GM13976 (cell line): ENCODE measurements at regions not wholly inside any gene's neighbourhood (a gene's known extent, or its start where the extent isn't known, plus 50 kb on each side); places are given as distances from the start of the nearest gene placed in this dataset.

Experiments used
- DNase-seq: peaks from one replicate; pipeline ENCODE4 v3.0.0; 2012; ENCODE audit warnings: low spot score
- in situ Hi-C: fragments of 300-500 bp; cut with MboI; formaldehyde crosslinking; loops from one replicate; pipeline ENCODE4 v1.12.0; 2022; ENCODE audit warnings: low sequenced_read_pairs, mixed read lengths, inconsistent platforms; ENCODE audit not compliant: unreplicated experiment
- TF ChIP-seq, protein P1 (sequence below): IDR thresholded peaks from 2 replicates; pipeline ENCODE4 v1.5.1; 2012; ENCODE audit warnings: borderline replicate concordance, mild to moderate bottlenecking; ENCODE audit not compliant: insufficient read depth; ENCODE audit errors: extremely low read depth, missing control alignments, control extremely low read depth

DNA sequence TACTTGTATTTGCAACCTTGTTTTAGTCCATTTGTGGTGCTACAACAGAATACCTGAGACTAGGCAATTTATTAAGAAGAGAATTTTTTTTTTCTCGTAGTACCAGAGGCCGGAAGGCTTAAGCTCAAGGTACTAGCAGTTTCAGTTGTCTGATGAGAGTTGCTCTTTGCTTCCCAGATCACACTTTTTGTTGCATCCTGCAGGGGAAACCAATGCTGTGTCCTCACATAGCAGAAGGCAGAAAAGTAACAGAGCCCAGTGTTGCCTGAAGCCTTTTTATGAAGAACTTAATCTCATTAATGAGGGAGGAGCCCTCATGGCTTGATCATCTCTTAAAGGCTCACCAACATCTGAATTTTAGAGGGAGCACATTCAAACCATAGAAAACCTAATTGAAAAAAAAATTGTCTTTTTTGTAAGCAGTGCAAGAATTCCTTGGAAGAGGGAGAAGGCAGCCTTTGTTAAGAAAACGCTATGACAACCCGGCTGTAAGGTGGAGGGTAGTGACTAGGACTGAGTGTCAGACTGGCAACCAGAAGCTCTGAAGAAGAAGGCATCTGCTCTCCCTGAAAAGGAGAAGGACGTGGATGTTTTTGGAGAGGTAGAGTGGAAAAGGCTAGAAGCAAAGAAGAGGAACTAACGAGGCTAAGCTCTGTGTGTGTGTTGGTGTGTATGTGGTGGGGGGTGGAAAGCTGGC, 1245.3 kb downstream of the ROBO2 start:
- in situ Hi-C loops, result no loop called here
- TF ChIP-seq, protein P1, sequence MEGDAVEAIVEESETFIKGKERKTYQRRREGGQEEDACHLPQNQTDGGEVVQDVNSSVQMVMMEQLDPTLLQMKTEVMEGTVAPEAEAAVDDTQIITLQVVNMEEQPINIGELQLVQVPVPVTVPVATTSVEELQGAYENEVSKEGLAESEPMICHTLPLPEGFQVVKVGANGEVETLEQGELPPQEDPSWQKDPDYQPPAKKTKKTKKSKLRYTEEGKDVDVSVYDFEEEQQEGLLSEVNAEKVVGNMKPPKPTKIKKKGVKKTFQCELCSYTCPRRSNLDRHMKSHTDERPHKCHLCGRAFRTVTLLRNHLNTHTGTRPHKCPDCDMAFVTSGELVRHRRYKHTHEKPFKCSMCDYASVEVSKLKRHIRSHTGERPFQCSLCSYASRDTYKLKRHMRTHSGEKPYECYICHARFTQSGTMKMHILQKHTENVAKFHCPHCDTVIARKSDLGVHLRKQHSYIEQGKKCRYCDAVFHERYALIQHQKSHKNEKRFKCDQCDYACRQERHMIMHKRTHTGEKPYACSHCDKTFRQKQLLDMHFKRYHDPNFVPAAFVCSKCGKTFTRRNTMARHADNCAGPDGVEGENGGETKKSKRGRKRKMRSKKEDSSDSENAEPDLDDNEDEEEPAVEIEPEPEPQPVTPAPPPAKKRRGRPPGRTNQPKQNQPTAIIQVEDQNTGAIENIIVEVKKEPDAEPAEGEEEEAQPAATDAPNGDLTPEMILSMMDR, result no peak
- DNase-seq, result no peak

DNA sequence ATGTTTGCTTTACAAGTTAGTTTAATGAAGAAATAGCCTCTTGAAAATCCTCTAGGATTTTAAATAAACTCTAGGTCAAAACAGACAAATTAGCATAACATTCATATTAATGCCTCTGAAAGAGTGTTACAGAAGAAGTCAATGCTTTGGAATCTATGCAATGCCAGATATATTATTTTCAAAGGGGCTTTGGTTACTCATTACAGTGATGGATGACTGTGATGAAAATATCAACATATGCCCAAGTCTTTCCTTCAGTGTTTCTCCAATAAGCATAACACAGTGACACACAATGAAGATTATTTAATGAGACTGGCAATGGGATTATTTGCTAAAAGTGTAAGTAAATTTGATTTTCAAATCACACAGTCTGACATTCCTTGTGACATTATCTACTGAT, 1247.2 kb downstream of the ROBO2 start:
- TF ChIP-seq, protein P1, result no peak
- in situ Hi-C loops, result no loop called here
- DNase-seq, result no peak

DNA sequence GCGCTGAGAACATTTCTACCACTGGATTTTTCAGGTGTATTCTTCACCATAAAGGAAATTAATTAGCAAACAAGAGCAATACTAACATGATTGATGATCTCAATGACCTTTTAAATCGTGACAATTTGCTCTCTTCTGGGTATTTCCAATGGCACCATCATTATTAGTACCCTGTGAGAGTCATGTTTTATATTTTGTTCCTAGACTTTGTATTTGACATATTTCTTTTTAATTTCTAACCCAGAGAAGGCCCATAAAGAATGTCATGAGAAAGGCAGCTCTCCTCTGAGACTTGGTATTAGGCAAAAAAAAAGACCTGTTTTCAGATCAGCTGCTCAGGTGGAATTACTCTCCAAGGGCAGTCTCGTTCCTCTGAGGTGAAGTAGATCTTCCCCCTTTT, 1253.4 kb downstream of the ROBO2 start:
- DNase-seq, result no peak
- TF ChIP-seq, protein P1, result no peak
- in situ Hi-C loops, result no loop called here

DNA sequence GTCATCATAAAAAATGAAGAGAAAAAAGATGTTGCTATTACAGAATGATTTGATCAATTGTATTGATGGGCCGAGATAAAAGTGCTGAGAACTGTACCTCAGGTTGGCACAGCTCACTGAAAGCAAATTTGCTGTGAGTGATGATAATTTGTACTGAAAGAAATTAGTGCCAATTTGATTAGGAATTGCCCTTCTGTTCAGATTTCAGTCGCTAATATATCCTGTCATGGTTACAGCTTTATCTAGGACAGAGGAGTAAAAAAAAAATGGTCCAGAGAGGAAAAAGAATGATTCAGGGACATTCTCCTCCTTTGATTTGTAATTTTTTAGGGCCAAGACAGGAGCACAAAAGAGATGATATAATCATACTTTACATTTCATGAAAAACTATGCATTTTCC, 1264.2 kb downstream of the ROBO2 start:
- TF ChIP-seq, protein P1, result no peak
- no peak for DNase-seq
- in situ Hi-C loops, result no loop called here

DNA sequence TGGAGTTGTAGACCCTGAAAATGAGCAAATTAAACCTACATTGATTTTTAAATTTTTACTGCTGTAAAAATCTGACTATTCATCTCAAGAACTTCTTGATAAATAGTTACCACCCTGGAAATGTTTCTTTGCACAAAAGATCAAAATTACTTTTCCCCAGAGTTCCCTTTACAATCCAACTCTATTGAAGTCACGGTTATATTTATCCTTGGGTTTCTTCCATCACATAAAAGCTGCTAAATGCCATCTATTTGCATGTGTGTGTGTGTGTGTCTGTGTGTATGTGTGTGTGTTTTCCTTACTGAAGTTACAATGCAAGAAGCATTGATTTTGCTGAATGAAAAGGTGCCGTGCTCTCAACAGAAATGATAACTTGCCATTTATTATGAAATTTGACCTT, 1273.0 kb downstream of the ROBO2 start:
- DNase-seq, result no peak
- TF ChIP-seq, protein P1, result no peak
- in situ Hi-C loops, result no loop called here

DNA sequence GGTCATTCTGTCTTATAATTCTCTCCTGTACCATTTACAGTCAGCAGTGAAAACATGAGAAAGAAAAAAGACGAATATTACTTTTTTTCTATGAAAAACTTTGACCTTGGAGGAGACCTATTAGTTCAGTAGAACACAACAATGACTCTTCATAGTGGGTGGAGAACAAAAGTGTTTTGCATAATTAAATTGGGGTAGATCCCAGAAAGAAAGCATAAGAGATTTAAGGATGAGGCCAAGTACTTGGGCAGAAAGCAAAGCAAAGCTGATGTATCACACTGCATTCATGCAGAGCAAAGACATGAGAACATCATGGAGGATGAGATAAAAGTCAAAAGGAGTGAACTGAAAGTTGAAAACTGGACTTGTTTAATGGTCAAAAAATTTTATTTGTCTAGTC, 1273.4 kb downstream of the ROBO2 start:
- TF ChIP-seq, protein P1, result no peak
- DNase-seq, result no peak
- in situ Hi-C loops, result no loop called here
